ENCODE measurements at regions not wholly inside any gene's neighbourhood (a gene's known extent, or its start where the extent isn't known, plus 50 kb on each side); places are given as distances from the start of the nearest gene placed in this dataset.

DNA sequence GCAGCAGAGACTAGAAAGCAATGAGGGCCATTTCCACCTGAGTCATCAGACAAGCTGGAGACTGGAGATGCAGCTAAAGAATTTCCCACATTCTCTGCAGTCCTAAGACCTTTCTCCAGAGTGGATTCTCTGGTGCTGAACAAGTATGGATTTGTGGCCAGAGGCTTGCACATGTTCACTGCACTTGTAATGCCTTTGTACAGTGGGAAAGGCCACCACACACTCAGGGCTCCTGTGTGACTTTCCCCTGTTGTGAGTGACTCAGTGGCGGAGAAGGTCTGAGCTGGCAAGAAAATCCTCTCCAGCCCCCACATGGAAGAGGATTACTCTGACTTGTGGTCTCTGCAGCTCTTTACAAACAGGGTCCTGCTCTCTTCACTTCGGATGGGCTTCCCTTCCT, 192.3 kb downstream of the C6orf118 start:
- no peak for TF ChIP-seq FOXP2 (optimal IDR thresholded peaks at IDR 0.05; ENCODE audit: control extremely low read depth, extremely low read length, insufficient read depth)
- TF ChIP-seq EZH2 (IDR thresholded peaks at IDR 0.05), result no peak
- TF ChIP-seq POLR2AphosphoS5 (IDR thresholded peaks at IDR 0.05; ENCODE audit: borderline replicate concordance, low read depth, low read length), result no peak
